GM23338 (cell line): ENCODE measurements at regions not wholly inside any gene's neighbourhood (a gene's known extent, or its start where the extent isn't known, plus 50 kb on each side); places are given as distances from the start of the nearest gene placed in this dataset.

Experiments
- ATAC-seq: fragments of 200-7000 bp; cut with Tn5 transposase; 3 replicates; pipeline ENCODE4 v1.9.1; 2020
- DNase-seq: peaks from one replicate; pipeline ENCODE4 v3.0.0-alpha.2; 2015; ENCODE audit warnings: low spot score
- H2AFZ ChIP-seq: fragments of 200-600 bp; sonication (generic); 2 replicates; pipeline ENCODE4 v1.8.0; 2016; ENCODE audit warnings: antibody characterized with exemption, mild to moderate bottlenecking, moderate library complexity
- H3F3A ChIP-seq: fragments of 200-600 bp; sonication (generic); replicated peaks from 2 replicates; pipeline ENCODE4 v1.8.0; 2017; ENCODE audit warnings: antibody characterized with exemption, mixed run types, low read depth
- H3K27ac ChIP-seq: fragments of 200-600 bp; sonication (generic); 2 replicates; pipeline ENCODE4 v1.6.1; 2016; ENCODE audit warnings: low read depth
- H3K27me3 ChIP-seq: fragments of 200-600 bp; sonication (generic); 2 replicates; pipeline ENCODE4 v1.8.0; 2016; ENCODE audit warnings: mild to moderate bottlenecking, mixed run types, moderate library complexity; ENCODE audit not compliant: insufficient read depth
- H3K36me3 ChIP-seq: fragments of 200-600 bp; sonication (generic); 2 replicates; pipeline ENCODE4 v1.8.0; 2016; ENCODE audit warnings: mild to moderate bottlenecking; ENCODE audit not compliant: insufficient read depth
- H3K4me1 ChIP-seq: fragments of 200-600 bp; sonication (generic); 2 replicates; pipeline ENCODE4 v1.8.0; 2016; ENCODE audit warnings: mild to moderate bottlenecking, moderate library complexity; ENCODE audit not compliant: insufficient read depth
- H3K4me2 ChIP-seq: fragments of 200-600 bp; sonication (generic); 2 replicates; pipeline ENCODE4 v1.7.1; 2017; ENCODE audit warnings: mixed run types
- H3K4me3 ChIP-seq: fragments of 200-600 bp; sonication (generic); 2 replicates; pipeline ENCODE4 v1.6.1; 2016; ENCODE audit warnings: mixed run types
- H3K79me2 ChIP-seq: fragments of 200-600 bp; sonication (generic); replicated peaks from 2 replicates; pipeline ENCODE4 v1.8.0; 2017; ENCODE audit warnings: mild to moderate bottlenecking; ENCODE audit not compliant: insufficient read depth
- H3K9me2 ChIP-seq: fragments of 200-600 bp; sonication (generic); 2 replicates; pipeline ENCODE4 v1.8.0; 2017; ENCODE audit not compliant: insufficient read depth
- H4K20me1 ChIP-seq: fragments of 200-600 bp; sonication (generic); replicated peaks from 2 replicates; pipeline ENCODE4 v1.8.0; 2017; ENCODE audit warnings: mild to moderate bottlenecking; ENCODE audit not compliant: insufficient read depth
- H3K27ac Mint-ChIP-seq: 2 replicates; pipeline ENCODE4 v1.8.0; 2020; ENCODE audit warnings: inconsistent platforms, mild to moderate bottlenecking, moderate library complexity, mixed read lengths
- H3K27me3 Mint-ChIP-seq: 3 replicates; pipeline ENCODE4 v1.8.0; 2022; ENCODE audit warnings: low read depth, mild to moderate bottlenecking, moderate library complexity, mixed read lengths, inconsistent platforms; ENCODE audit not compliant: insufficient read depth, poor library complexity
- H3K36me3 Mint-ChIP-seq: 3 replicates; pipeline ENCODE4 v1.8.0; 2021; ENCODE audit warnings: low read depth, mild to moderate bottlenecking, inconsistent platforms, moderate library complexity, mixed read lengths
- H3K4me1 Mint-ChIP-seq: 3 replicates; pipeline ENCODE4 v1.8.0; 2020; ENCODE audit warnings: mild to moderate bottlenecking, inconsistent platforms, mixed read lengths
- H3K4me3 Mint-ChIP-seq: 3 replicates; pipeline ENCODE4 v1.8.0; 2021; ENCODE audit warnings: moderate library complexity, mild to moderate bottlenecking, inconsistent platforms, mixed read lengths
- H3K9me3 Mint-ChIP-seq: 3 replicates; pipeline ENCODE4 v1.8.0; 2020; ENCODE audit warnings: moderate library complexity, mild to moderate bottlenecking, inconsistent platforms, mixed read lengths
- ETS1 ChIP-seq: IDR thresholded peaks from 2 replicates; pipeline ENCODE4 v1.6.1; 2016; ENCODE audit warnings: antibody characterized with exemption
- JUNB ChIP-seq: IDR thresholded peaks from one replicate; pipeline ENCODE4 v1.6.1; 2016; ENCODE audit warnings: antibody characterized with exemption; ENCODE audit not compliant: unreplicated experiment
- NANOG ChIP-seq: IDR thresholded peaks from 2 replicates; pipeline ENCODE4 v1.6.1; 2016; ENCODE audit warnings: antibody characterized with exemption, borderline replicate concordance
- POLR2AphosphoS5 ChIP-seq: IDR thresholded peaks from 2 replicates; pipeline ENCODE4 v1.6.1; 2016; ENCODE audit warnings: antibody characterized with exemption, low read depth
- ZNF114 ChIP-seq: fragments of 250-450 bp; sonication (Bioruptor Pico); IDR thresholded peaks from 2 replicates; pipeline ENCODE4 v1.5.0; 2020; ENCODE audit warnings: mild to moderate bottlenecking, moderate library complexity
- ZNF331 ChIP-seq: fragments of 250-450 bp; sonication (Bioruptor Pico); IDR thresholded peaks from 2 replicates; pipeline ENCODE4 v1.5.0; 2020; ENCODE audit warnings: low read depth, mild to moderate bottlenecking, moderate library complexity
- TF ChIP-seq, protein P1 (sequence below): fragments of 250-450 bp; sonication (Bioruptor Pico); IDR thresholded peaks from 2 replicates; pipeline ENCODE4 v1.5.0; 2020; ENCODE audit warnings: mild to moderate bottlenecking, moderate library complexity
- TF ChIP-seq, protein P2 (sequence below): IDR thresholded peaks from one replicate; pipeline ENCODE4 v1.6.1; 2018; ENCODE audit warnings: antibody characterized with exemption; ENCODE audit not compliant: unreplicated experiment
- TF ChIP-seq, protein P3 (sequence below), 2 experiments: fragments of 200-600 bp in 1 of 2; sonication (generic) in 1 of 2; conservative IDR thresholded peaks; 2 replicates each; pipeline versions ENCODE4 v1.5.1 to v1.6.1; 2016 to 2017; ENCODE audit warnings: antibody characterized with exemption in 2 of 2, low read depth in 2 of 2, mild to moderate bottlenecking in 2 of 2, moderate library complexity in 1 of 2

DNA sequence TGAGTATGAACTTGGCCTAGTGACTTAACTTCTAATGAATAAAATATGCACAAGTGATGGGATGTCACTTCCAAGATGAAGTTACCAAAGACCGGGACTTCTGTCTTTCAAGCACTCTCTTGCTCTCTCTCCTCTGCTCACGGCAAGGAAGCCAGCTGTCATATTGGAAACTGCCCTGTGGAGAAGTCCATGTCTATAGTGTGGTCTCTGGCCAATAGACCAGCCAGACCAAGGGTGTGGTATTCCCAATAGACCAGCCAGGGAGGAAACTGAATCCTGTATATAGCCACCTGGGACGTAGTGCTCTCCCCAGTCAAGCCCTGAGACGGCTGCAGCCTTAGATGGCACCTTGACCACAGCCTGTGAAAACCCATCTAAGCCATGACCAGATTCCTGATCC, 93.2 kb upstream of the ALX4 start (continued):
- TF ChIP-seq POLR2AphosphoS5 (no peak), JUNB (no peak), NANOG (no peak), ZNF331 (CRISPR knock-in tag) (no peak)
- TF ChIP-seq, protein P1, sequence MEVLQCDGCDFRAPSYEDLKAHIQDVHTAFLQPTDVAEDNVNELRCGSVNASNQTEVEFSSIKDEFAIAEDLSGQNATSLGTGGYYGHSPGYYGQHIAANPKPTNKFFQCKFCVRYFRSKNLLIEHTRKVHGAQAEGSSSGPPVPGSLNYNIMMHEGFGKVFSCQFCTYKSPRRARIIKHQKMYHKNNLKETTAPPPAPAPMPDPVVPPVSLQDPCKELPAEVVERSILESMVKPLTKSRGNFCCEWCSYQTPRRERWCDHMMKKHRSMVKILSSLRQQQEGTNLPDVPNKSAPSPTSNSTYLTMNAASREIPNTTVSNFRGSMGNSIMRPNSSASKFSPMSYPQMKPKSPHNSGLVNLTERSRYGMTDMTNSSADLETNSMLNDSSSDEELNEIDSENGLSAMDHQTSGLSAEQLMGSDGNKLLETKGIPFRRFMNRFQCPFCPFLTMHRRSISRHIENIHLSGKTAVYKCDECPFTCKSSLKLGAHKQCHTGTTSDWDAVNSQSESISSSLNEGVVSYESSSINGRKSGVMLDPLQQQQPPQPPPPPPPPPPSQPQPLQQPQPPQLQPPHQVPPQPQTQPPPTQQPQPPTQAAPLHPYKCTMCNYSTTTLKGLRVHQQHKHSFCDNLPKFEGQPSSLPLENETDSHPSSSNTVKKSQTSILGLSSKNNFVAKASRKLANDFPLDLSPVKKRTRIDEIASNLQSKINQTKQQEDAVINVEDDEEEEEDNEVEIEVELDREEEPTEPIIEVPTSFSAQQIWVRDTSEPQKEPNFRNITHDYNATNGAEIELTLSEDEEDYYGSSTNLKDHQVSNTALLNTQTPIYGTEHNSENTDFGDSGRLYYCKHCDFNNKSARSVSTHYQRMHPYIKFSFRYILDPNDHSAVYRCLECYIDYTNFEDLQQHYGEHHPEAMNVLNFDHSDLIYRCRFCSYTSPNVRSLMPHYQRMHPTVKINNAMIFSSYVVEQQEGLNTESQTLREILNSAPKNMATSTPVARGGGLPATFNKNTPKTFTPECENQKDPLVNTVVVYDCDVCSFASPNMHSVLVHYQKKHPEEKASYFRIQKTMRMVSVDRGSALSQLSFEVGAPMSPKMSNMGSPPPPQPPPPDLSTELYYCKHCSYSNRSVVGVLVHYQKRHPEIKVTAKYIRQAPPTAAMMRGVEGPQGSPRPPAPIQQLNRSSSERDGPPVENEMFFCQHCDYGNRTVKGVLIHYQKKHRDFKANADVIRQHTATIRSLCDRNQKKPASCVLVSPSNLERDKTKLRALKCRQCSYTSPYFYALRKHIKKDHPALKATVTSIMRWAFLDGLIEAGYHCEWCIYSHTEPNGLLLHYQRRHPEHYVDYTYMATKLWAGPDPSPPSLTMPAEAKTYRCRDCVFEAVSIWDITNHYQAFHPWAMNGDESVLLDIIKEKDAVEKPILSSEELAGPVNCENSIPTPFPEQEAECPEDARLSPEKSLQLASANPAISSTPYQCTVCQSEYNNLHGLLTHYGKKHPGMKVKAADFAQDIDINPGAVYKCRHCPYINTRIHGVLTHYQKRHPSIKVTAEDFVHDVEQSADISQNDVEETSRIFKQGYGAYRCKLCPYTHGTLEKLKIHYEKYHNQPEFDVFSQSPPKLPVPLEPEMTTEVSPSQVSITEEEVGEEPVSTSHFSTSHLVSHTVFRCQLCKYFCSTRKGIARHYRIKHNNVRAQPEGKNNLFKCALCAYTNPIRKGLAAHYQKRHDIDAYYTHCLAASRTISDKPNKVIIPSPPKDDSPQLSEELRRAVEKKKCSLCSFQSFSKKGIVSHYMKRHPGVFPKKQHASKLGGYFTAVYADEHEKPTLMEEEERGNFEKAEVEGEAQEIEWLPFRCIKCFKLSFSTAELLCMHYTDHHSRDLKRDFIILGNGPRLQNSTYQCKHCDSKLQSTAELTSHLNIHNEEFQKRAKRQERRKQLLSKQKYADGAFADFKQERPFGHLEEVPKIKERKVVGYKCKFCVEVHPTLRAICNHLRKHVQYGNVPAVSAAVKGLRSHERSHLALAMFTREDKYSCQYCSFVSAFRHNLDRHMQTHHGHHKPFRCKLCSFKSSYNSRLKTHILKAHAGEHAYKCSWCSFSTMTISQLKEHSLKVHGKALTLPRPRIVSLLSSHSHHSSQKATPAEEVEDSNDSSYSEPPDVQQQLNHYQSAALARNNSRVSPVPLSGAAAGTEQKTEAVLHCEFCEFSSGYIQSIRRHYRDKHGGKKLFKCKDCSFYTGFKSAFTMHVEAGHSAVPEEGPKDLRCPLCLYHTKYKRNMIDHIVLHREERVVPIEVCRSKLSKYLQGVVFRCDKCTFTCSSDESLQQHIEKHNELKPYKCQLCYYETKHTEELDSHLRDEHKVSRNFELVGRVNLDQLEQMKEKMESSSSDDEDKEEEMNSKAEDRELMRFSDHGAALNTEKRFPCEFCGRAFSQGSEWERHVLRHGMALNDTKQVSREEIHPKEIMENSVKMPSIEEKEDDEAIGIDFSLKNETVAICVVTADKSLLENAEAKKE (CRISPR knock-in tag): no peak

GRCh38 chr11:44403587-44404273, 93.8 kb upstream of the ALX4 start:
- no peaks in the 10 kb centered on the region for H3K27me3 ChIP-seq
- no peaks in the 10 kb centered on the region for H3F3A ChIP-seq
- DNase-seq: no peak
- no peaks in the 10 kb centered on the region for H3K36me3 ChIP-seq
- no peak overlapping the region for H2AFZ ChIP-seq
- Mint-ChIP-seq H3K4me3 (no peak overlapping the region), H3K4me1 (peaks cover 9% of the 10 kb centered on the region), H3K27ac (no peak overlapping the region), H3K36me3 (no peaks in the 10 kb centered on the region), H3K27me3 (peaks cover 5% of the 10 kb centered on the region), H3K9me3 (no peaks in the 10 kb centered on the region)
- no peaks in the 10 kb centered on the region for H4K20me1 ChIP-seq
- no peaks in the 10 kb centered on the region for H3K79me2 ChIP-seq
- H3K9me2 ChIP-seq: 0 out of 2 replicates have a peak, but pooled peaks cover 7% of the 10 kb centered on the region
- no peak overlapping the region for H3K27ac ChIP-seq
- H3K4me2 ChIP-seq: no peak overlapping the region
- no peak for ATAC-seq
- H3K4me3 ChIP-seq: no peak overlapping the region
- no peaks in the 10 kb centered on the region for H3K4me1 ChIP-seq
- TF ChIP-seq, protein P2, sequence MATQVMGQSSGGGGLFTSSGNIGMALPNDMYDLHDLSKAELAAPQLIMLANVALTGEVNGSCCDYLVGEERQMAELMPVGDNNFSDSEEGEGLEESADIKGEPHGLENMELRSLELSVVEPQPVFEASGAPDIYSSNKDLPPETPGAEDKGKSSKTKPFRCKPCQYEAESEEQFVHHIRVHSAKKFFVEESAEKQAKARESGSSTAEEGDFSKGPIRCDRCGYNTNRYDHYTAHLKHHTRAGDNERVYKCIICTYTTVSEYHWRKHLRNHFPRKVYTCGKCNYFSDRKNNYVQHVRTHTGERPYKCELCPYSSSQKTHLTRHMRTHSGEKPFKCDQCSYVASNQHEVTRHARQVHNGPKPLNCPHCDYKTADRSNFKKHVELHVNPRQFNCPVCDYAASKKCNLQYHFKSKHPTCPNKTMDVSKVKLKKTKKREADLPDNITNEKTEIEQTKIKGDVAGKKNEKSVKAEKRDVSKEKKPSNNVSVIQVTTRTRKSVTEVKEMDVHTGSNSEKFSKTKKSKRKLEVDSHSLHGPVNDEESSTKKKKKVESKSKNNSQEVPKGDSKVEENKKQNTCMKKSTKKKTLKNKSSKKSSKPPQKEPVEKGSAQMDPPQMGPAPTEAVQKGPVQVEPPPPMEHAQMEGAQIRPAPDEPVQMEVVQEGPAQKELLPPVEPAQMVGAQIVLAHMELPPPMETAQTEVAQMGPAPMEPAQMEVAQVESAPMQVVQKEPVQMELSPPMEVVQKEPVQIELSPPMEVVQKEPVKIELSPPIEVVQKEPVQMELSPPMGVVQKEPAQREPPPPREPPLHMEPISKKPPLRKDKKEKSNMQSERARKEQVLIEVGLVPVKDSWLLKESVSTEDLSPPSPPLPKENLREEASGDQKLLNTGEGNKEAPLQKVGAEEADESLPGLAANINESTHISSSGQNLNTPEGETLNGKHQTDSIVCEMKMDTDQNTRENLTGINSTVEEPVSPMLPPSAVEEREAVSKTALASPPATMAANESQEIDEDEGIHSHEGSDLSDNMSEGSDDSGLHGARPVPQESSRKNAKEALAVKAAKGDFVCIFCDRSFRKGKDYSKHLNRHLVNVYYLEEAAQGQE: no peak
- TF ChIP-seq ZNF114 (CRISPR knock-in tag): no peak
- no peak for TF ChIP-seq ETS1
- TF ChIP-seq, protein P3, sequence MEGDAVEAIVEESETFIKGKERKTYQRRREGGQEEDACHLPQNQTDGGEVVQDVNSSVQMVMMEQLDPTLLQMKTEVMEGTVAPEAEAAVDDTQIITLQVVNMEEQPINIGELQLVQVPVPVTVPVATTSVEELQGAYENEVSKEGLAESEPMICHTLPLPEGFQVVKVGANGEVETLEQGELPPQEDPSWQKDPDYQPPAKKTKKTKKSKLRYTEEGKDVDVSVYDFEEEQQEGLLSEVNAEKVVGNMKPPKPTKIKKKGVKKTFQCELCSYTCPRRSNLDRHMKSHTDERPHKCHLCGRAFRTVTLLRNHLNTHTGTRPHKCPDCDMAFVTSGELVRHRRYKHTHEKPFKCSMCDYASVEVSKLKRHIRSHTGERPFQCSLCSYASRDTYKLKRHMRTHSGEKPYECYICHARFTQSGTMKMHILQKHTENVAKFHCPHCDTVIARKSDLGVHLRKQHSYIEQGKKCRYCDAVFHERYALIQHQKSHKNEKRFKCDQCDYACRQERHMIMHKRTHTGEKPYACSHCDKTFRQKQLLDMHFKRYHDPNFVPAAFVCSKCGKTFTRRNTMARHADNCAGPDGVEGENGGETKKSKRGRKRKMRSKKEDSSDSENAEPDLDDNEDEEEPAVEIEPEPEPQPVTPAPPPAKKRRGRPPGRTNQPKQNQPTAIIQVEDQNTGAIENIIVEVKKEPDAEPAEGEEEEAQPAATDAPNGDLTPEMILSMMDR (conservative IDR thresholded peaks at IDR 0.05; ENCODE audit: low read depth in 2 of 2): no peak
- no peak for TF ChIP-seq POLR2AphosphoS5
